GM19324 (cell line): ENCODE measurements at regions not wholly inside any gene's neighbourhood (a gene's known extent, or its start where the extent isn't known, plus 50 kb on each side); places are given as distances from the start of the nearest gene placed in this dataset.
"Not testable (repeated sequence)": the region's sequence is repeated elsewhere in the genome, so short reads cannot be mapped to it uniquely, and the experiment has no call there.

ENCODE experiments used
- ATAC-seq: cut with Tn5 transposase; IDR thresholded peaks from one replicate; pipeline ENCODE4 v1.9.1; 2021; ENCODE audit warnings: mild to moderate bottlenecking, moderate library complexity; ENCODE audit not compliant: unreplicated experiment, low FRiP score

DNA sequence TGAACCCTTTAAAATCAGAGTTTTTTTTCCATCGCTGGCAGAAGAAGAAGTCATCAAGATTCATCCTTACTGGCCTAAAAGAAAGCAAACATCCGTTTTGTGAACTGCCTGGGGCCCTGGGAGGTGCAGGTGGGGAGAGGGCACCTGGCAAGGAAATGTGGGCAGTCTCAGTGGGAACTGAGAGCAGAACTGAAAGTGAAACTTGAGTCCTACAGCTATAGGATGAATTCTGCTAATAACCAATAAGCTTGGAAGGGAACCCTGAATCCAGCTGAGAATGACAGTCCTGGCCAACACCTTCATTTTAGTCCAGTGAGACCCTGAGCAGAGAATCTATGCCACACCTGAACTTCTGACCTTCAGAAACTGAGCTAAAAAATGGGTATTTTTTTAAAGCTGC lies 130.1 kb upstream of the ASCC3 start:
- ATAC-seq = peak; percentile 97

DNA sequence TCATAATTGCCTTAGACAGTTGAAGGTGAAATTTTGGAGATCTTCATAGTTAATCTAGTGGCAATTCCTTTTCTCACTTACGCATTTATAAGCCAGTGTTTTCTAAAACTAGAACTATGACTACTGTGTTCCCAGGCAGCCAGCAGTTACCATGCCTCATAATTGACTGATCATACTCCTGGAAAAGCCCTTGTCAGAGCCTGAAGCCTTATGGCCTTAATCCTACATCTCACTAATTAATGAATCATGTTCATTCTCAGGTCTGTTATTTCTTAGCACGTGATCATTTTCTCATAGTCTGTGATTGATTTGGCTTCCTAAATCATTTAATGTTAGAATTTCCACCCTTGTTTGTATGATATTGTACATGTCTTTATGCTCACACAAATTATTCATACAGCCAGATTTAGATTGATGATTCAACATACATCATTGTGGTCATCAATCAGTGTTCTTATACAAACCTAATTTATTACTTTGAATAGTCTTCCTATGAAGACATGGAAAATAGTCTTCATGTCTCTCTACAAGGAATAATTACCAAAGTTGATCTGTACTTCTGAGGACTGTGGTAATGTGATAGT lies 132.6 kb upstream of the ASCC3 start:
- no peak for ATAC-seq

GRCh38 chr6:101015541-101015940 lies 134.4 kb upstream of the ASCC3 start:
- ATAC-seq = no peak

- no peak for ATAC-seq
Measured at GRCh38 chr6:101016163-101016562, 135.0 kb upstream of the ASCC3 start.

DNA sequence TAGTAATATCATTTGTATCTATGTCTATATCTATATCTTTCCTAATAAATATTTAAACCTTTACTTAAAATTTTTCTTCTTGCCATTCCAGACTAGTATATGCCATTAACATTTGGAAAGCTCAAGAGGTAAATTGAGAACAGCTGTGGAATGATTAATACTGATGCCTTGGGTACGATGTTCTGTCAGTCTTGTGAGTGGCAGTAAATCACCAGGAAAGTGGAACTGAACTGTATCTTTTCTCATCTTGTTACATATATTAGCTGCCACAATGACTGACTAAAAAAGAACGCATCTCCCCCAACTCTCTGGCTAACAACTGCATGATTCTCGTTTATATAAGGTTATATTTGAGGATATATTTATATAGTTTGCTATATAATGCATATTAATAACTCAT lies 137.0 kb upstream of the ASCC3 start:
- no peak for ATAC-seq

DNA sequence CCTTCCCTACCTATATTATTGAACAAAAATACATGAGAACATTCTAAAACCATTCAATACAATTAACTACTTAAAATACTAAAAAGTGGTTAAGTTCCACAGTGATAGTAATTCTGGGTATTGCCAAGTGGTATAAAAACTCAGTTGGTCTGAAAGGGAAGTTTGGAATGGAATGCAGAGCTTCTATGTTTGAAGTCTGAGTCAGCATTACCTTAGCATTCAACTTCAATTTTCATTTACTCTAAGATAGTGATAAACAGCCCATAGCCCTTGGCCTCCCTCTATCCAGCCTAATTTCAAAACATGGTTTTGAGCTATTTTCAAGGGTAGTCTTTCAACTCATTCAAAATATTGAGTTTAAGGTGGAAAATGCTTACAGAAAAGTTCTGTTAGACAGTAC lies 140.4 kb upstream of the ASCC3 start:
- ATAC-seq = no peak

GRCh38 chr6:101042966-101043365 lies 161.8 kb upstream of the ASCC3 start:
- ATAC-seq = no peak

- ATAC-seq = no peak
Measured at GRCh38 chr6:101058296-101058695, 177.2 kb upstream of the ASCC3 start.

DNA sequence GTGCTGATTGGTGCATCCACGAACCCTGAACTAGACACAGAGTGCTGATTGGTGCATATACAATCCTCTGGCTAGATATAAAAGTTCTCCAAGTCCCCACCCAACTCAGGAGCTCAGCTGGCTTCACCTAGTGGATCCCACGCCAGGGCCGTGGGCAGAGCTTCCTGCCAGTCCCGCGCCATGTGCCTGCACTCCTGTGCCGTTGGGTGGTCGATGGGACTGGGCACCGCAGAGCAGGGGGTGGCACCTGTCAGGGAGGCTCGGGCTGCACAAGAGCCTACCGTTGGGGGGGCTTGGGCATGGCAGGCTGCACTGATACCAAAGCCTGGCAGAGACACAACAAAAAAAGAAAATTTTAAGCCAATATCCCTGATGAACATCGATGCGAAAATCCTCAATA lies 185.4 kb upstream of the ASCC3 start:
- no peak for ATAC-seq

- ATAC-seq = no peak
Measured at GRCh38 chr6:101069191-101069795, 188.2 kb upstream of the ASCC3 start.

DNA sequence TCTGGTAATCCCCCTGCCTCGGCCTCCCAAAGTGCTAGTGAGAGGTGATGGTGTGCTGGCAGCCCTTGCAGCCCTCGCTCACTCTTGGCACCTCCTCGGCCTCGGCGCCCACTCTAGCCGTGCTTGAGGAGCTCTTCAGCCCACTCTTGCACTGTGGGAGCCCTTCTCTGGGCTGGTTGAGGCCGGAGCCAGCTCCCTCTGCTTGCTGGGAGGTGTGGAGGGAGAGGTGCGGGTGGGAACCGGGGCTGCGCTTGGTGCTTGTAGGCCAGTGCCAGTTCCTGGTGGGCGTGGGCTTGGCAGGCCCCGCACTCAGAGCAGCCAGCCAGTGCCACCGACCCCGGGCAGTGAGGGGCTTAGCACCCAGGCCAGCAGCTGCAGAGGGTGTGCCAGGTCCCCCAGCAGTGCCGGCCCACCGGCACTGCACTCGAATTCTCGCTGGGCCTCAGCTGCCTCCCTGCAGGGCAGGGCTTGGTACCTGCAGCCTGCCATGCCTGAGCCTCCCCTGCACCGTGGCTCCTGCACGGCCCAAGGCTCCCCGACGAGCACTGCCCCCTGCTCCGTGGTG lies 189.0 kb upstream of the ASCC3 start:
- ATAC-seq = no peak

- ATAC-seq = no peak
Measured at GRCh38 chr6:101077344-101077743, 196.2 kb upstream of the ASCC3 start.

- ATAC-seq = no peak
Measured at GRCh38 chr6:101079696-101080270, 198.7 kb upstream of the ASCC3 start.

DNA sequence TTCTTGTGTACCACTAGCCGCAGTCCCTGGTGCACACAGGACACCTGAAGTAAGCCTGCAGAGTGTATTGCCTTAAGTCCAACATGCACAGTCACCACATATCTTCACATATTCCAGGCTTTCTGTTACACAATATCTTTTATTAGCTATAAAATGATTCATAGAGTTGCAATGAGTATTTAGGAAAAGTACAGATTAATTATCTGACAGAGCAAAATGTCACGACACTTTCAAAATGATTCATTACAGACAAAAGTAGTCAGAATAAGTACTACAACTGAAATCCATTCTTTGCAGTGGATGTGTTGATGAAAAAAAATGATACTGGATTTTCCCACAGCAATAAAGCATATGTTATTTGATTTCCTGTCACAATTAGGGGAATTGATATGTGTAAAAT lies 199.5 kb upstream of the ASCC3 start:
- no peak for ATAC-seq

GRCh38 chr6:101083533-101084175 lies 202.5 kb upstream of the ASCC3 start:
- no peak for ATAC-seq

DNA sequence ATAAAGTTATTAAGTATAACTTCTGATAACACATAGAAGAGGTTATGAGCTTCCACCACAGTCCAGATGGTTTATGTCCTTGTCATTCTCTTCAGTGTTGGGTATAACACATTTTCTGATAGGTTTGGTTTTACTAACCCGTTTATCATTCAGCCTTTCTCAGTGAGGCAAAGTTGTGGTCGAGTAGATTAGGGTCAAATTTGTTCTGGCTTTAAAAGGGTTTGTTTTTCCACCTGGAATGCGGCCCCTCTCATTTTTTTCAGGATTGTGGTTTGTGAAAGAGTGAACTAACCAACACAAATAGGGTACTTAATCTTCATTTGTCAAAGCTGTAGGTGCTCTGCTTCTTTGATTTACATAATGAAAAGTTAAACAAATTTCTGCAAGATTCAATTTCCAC lies 204.2 kb upstream of the ASCC3 start:
- ATAC-seq = no peak

- ATAC-seq = no peak
Measured at GRCh38 chr6:101086473-101086872, 205.3 kb upstream of the ASCC3 start.

GRCh38 chr6:101088594-101088993 lies 207.5 kb upstream of the ASCC3 start:
- ATAC-seq = no peak

GRCh38 chr6:101089640-101090039 lies 208.5 kb upstream of the ASCC3 start:
- no peak for ATAC-seq

GRCh38 chr6:101090281-101090680 lies 209.2 kb upstream of the ASCC3 start:
- ATAC-seq = no peak

- not testable (repeated sequence) for ATAC-seq
Measured at GRCh38 chr6:101098605-101099004, 217.5 kb upstream of the ASCC3 start.

GRCh38 chr6:101102702-101103101 lies 221.6 kb upstream of the ASCC3 start:
- no peak for ATAC-seq
